HG03520 (cell line): ENCODE measurements at regions not wholly inside any gene's neighbourhood (a gene's known extent, or its start where the extent isn't known, plus 50 kb on each side); places are given as distances from the start of the nearest gene placed in this dataset.

ENCODE experiments used
- ATAC-seq: cut with Tn5 transposase; IDR thresholded peaks from one replicate; pipeline ENCODE4 v1.9.1; 2021; ENCODE audit warnings: mild to moderate bottlenecking, moderate library complexity; ENCODE audit not compliant: unreplicated experiment

GRCh38 chr13:107447591-107447990 is 767.7 kb downstream of the LIG4 start:
- ATAC-seq, result no peak

GRCh38 chr13:107441279-107441678 is 774.1 kb downstream of the LIG4 start:
- ATAC-seq, result no peak

GRCh38 chr13:107438251-107438650 is 777.1 kb downstream of the LIG4 start:
- no peak for ATAC-seq

GRCh38 chr13:107434347-107434746 is 781.0 kb downstream of the LIG4 start:
- ATAC-seq, result no peak

- no peak for ATAC-seq
Observed at GRCh38 chr13:107427536-107427935, 787.8 kb downstream of the LIG4 start.

- no peak for ATAC-seq
Observed at GRCh38 chr13:107422421-107422820, 792.9 kb downstream of the LIG4 start.

- ATAC-seq, result no peak
Observed at GRCh38 chr13:107421951-107422350, 793.4 kb downstream of the LIG4 start.

- ATAC-seq, result no peak
Observed at GRCh38 chr13:107421028-107421427, 794.3 kb downstream of the LIG4 start.

- ATAC-seq, result no peak
Observed at GRCh38 chr13:107413005-107413404, 802.3 kb downstream of the LIG4 start.

GRCh38 chr13:107407074-107407473 is 808.3 kb downstream of the LIG4 start:
- no peak for ATAC-seq

GRCh38 chr13:107395927-107396662 is 819.2 kb downstream of the LIG4 start:
- no peak for ATAC-seq

- no peak for ATAC-seq
Observed at GRCh38 chr13:107392205-107392604, 823.1 kb downstream of the LIG4 start.

GRCh38 chr13:107387525-107387924 is 819.6 kb upstream of the ARGLU1 start:
- no peak for ATAC-seq

- ATAC-seq, result no peak
Observed at GRCh38 chr13:107379407-107380155, 811.6 kb upstream of the ARGLU1 start.

GRCh38 chr13:107376341-107377125 is 808.6 kb upstream of the ARGLU1 start:
- no peak for ATAC-seq

GRCh38 chr13:107375701-107376340 is 807.9 kb upstream of the ARGLU1 start:
- no peak for ATAC-seq

GRCh38 chr13:107374038-107374437 is 806.1 kb upstream of the ARGLU1 start:
- no peak for ATAC-seq

- no peak for ATAC-seq
Observed at GRCh38 chr13:107373551-107373950, 805.6 kb upstream of the ARGLU1 start.

- no peak for ATAC-seq
Observed at GRCh38 chr13:107370015-107370785, 802.3 kb upstream of the ARGLU1 start.

GRCh38 chr13:107367258-107367657 is 799.3 kb upstream of the ARGLU1 start:
- no peak for ATAC-seq
